ENCODE measurements at regions not wholly inside any gene's neighbourhood (a gene's known extent, or its start where the extent isn't known, plus 50 kb on each side); places are given as distances from the start of the nearest gene placed in this dataset.

DNA sequence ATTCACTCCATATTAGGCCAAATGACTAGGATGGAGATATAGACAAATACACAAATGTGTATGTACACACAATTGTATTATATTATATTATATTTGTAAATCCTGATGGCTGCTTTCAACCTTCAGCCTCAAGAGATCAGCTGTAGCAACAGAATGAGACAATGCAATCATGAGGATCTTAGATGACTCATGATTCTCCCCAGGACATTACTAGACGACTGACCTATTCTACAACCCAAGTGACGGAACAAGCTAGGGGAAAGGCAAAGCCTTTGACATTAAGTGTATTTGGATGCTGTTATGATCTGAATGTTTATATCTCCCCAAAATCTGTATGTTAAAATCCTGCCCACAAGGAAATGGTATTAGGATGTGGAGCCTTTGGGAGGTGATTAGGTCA, 66.5 kb downstream of the COX7C start:
- TF ChIP-seq, protein P1, sequence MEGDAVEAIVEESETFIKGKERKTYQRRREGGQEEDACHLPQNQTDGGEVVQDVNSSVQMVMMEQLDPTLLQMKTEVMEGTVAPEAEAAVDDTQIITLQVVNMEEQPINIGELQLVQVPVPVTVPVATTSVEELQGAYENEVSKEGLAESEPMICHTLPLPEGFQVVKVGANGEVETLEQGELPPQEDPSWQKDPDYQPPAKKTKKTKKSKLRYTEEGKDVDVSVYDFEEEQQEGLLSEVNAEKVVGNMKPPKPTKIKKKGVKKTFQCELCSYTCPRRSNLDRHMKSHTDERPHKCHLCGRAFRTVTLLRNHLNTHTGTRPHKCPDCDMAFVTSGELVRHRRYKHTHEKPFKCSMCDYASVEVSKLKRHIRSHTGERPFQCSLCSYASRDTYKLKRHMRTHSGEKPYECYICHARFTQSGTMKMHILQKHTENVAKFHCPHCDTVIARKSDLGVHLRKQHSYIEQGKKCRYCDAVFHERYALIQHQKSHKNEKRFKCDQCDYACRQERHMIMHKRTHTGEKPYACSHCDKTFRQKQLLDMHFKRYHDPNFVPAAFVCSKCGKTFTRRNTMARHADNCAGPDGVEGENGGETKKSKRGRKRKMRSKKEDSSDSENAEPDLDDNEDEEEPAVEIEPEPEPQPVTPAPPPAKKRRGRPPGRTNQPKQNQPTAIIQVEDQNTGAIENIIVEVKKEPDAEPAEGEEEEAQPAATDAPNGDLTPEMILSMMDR (IDR thresholded peaks at IDR 0.05): no peak
- no peak for TF ChIP-seq POLR2A (IDR thresholded peaks at IDR 0.05)

Measured in lower leg skin (tissue), 3 donors.